ENCODE measurements at regions not wholly inside any gene's neighbourhood (a gene's known extent, or its start where the extent isn't known, plus 50 kb on each side); places are given as distances from the start of the nearest gene placed in this dataset.

DNA sequence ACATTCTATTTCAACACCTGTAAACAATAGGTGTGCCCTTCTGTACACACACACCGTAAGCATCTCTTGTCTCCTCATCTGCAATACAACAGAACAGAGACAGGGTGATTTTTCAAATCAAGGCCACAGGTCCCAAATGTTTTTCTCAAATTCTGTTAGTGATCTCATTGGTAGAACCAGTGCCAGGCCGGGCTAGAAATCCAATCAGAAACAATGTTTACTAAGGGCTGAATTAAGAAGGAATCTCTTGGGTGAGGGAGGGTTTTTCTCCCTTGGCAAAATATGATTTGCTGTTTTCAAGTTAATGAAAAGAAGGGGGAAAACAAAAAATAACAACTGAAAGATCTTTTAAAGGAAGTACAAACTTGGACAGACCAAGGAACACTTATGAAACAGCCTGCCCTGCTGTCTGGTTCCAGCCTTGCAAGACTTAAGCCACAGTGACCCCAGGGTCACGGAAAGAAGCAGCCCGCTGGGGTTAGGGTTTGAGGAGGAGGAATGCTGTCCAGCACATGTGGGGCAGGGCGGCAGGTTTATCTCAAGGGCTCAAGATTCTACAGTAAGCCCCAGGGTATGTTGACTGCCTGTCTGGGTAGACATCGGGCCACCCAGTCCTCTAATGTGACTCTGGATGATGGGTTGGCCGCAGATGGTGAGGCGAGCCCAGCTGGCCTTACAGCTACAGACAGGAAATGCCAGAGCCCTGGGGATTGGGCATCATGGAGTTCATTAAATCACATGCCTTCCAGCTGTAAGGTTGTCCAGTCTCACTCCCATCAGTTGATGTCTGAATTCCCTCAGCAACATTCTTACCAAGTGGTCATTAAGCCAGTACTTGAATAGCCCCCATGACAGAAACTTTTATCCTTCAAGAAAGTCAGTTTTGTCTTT is 73.3 kb upstream of the SLC44A3 start:
- TF ChIP-seq, protein P1, sequence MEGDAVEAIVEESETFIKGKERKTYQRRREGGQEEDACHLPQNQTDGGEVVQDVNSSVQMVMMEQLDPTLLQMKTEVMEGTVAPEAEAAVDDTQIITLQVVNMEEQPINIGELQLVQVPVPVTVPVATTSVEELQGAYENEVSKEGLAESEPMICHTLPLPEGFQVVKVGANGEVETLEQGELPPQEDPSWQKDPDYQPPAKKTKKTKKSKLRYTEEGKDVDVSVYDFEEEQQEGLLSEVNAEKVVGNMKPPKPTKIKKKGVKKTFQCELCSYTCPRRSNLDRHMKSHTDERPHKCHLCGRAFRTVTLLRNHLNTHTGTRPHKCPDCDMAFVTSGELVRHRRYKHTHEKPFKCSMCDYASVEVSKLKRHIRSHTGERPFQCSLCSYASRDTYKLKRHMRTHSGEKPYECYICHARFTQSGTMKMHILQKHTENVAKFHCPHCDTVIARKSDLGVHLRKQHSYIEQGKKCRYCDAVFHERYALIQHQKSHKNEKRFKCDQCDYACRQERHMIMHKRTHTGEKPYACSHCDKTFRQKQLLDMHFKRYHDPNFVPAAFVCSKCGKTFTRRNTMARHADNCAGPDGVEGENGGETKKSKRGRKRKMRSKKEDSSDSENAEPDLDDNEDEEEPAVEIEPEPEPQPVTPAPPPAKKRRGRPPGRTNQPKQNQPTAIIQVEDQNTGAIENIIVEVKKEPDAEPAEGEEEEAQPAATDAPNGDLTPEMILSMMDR (IDR thresholded peaks at IDR 0.05) = no peak
- no peak for TF ChIP-seq POLR2A (IDR thresholded peaks at IDR 0.05)
